ENCODE measurements at regions not wholly inside any gene's neighbourhood (a gene's known extent, or its start where the extent isn't known, plus 50 kb on each side); places are given as distances from the start of the nearest gene placed in this dataset.

DNA sequence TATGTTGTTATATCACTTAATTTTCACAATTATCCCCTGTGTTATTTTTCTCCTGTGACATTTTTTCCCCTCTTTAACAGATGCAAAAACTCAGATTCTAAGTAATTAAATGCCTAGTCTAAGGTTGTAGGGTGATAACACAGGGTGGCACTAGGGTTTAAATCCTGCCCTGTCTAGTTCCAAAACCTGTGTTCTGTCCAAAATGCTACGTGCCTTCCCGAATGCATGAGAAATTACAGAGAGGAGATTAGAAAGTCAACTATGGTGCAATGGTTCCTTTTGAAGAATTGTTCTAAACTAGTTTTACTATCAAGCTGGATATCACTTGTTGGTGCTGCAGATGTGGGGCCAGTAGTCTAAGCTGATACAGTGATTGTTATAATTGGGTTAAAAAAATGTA lies 108.0 kb downstream of the DIPK2A start:
- no peaks in the 10 kb centered on the region for H3K79me2 ChIP-seq (ENCODE audit: control insufficient read depth, low read length)
- no peak overlapping the region for H3K27ac ChIP-seq (ENCODE audit: low read depth, low read length)
- H3F3A ChIP-seq (ENCODE audit: control insufficient read depth, insufficient read depth) = no peaks in the 10 kb centered on the region
- no peaks in the 10 kb centered on the region for H3K27me3 ChIP-seq (ENCODE audit: control insufficient read depth, low read length)
- no peak for TF ChIP-seq CTCF (IDR thresholded peaks at IDR 0.05; ENCODE audit: low read depth, low read length, poor library complexity, severe bottlenecking)
- TF ChIP-seq EZH2phosphoT487 (IDR thresholded peaks at IDR 0.05; ENCODE audit: borderline replicate concordance, low read length) = no peak
- no peaks in the 10 kb centered on the region for H3K9me3 ChIP-seq (ENCODE audit: control insufficient read depth, insufficient read depth, low read length)
- H3K4me3 ChIP-seq (ENCODE audit: low read length) = no peak overlapping the region
- H3K36me3 ChIP-seq (ENCODE audit: control insufficient read depth, low read length) = no peaks in the 10 kb centered on the region
- H4K20me1 ChIP-seq (ENCODE audit: control insufficient read depth, insufficient read depth, low read depth, low read length) = no peaks in the 10 kb centered on the region
- H3K4me2 ChIP-seq (ENCODE audit: low read length) = no peak overlapping the region
- no peaks in the 10 kb centered on the region for H3K4me1 ChIP-seq (ENCODE audit: control insufficient read depth, low read length)
- no peaks in the 10 kb centered on the region; the same call in 1 of the 2 replicates for H3K9me2 ChIP-seq (replicated peaks; ENCODE audit: control insufficient read depth, low read length)

GRCh38 chr3:144084929-144085328 lies 113.3 kb downstream of the DIPK2A start:
- Histone ChIP-seq H3K4me1 (ENCODE audit: control insufficient read depth, low read length) (no peaks in the 10 kb centered on the region), H4K20me1 (ENCODE audit: control insufficient read depth, insufficient read depth, low read depth, low read length) (no peaks in the 10 kb centered on the region), H3K79me2 (ENCODE audit: control insufficient read depth, low read length) (no peaks in the 10 kb centered on the region), H3K9me3 (ENCODE audit: control insufficient read depth, insufficient read depth, low read length) (no peaks in the 10 kb centered on the region), H3K27ac (ENCODE audit: low read depth, low read length) (no peak overlapping the region), H3F3A (ENCODE audit: control insufficient read depth, insufficient read depth) (no peaks in the 10 kb centered on the region), H3K27me3 (ENCODE audit: control insufficient read depth, low read length) (no peaks in the 10 kb centered on the region), H3K4me2 (ENCODE audit: low read length) (no peak overlapping the region), H3K4me3 (ENCODE audit: low read length) (no peak overlapping the region), H3K9me2 (replicated peaks; ENCODE audit: control insufficient read depth, low read length) (no peaks in the 10 kb centered on the region), H3K36me3 (ENCODE audit: control insufficient read depth, low read length) (no peaks in the 10 kb centered on the region)
- TF ChIP-seq CTCF (IDR thresholded peaks at IDR 0.05; ENCODE audit: low read depth, low read length, poor library complexity, severe bottlenecking) (no peak), EZH2phosphoT487 (IDR thresholded peaks at IDR 0.05; ENCODE audit: borderline replicate concordance, low read length) (no peak)

GRCh38 chr3:144085964-144086363 lies 114.3 kb downstream of the DIPK2A start:
- no peaks in the 10 kb centered on the region for H3K36me3 ChIP-seq (ENCODE audit: control insufficient read depth, low read length)
- no peaks in the 10 kb centered on the region for H3K79me2 ChIP-seq (ENCODE audit: control insufficient read depth, low read length)
- no peak overlapping the region for H3K27ac ChIP-seq (ENCODE audit: low read depth, low read length)
- H3F3A ChIP-seq (ENCODE audit: control insufficient read depth, insufficient read depth) = no peaks in the 10 kb centered on the region
- H3K27me3 ChIP-seq (ENCODE audit: control insufficient read depth, low read length) = no peaks in the 10 kb centered on the region
- H3K9me3 ChIP-seq (ENCODE audit: control insufficient read depth, insufficient read depth, low read length) = no peaks in the 10 kb centered on the region
- H3K9me2 ChIP-seq (replicated peaks; ENCODE audit: control insufficient read depth, low read length) = no peaks in the 10 kb centered on the region
- TF ChIP-seq EZH2phosphoT487 (IDR thresholded peaks at IDR 0.05; ENCODE audit: borderline replicate concordance, low read length) (no peak), CTCF (IDR thresholded peaks at IDR 0.05; ENCODE audit: low read depth, low read length, poor library complexity, severe bottlenecking) (no peak)
- H3K4me3 ChIP-seq (ENCODE audit: low read length) = no peak overlapping the region
- no peaks in the 10 kb centered on the region for H3K4me1 ChIP-seq (ENCODE audit: control insufficient read depth, low read length)
- H4K20me1 ChIP-seq (ENCODE audit: control insufficient read depth, insufficient read depth, low read depth, low read length) = no peaks in the 10 kb centered on the region
- no peak overlapping the region for H3K4me2 ChIP-seq (ENCODE audit: low read length)

DNA sequence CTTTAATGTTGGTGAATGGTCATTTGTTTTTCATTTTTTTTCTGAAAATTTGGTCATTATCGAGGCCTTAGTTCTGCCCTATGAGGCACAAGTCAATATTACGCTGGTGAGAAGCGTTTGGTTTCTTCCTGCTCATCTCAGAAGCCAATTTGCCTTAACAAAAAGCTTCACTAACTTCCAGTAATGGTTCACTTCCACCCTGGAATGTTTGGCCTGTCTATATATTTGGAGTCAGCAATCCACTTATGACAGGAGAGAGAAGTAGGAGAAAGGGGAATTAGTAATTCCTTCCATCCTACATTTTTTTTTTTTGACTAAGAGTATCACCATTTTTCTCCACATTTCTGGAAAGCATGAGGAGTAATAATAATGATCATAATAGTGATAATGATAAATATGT lies 124.4 kb downstream of the DIPK2A start:
- no peak overlapping the region for H3K27ac ChIP-seq (ENCODE audit: low read depth, low read length)
- no peaks in the 10 kb centered on the region for H3F3A ChIP-seq (ENCODE audit: control insufficient read depth, insufficient read depth)
- no peak overlapping the region for H3K4me2 ChIP-seq (ENCODE audit: low read length)
- no peaks in the 10 kb centered on the region for H3K4me1 ChIP-seq (ENCODE audit: control insufficient read depth, low read length)
- H3K27me3 ChIP-seq (ENCODE audit: control insufficient read depth, low read length) = no peaks in the 10 kb centered on the region
- no peaks in the 10 kb centered on the region for H4K20me1 ChIP-seq (ENCODE audit: control insufficient read depth, insufficient read depth, low read depth, low read length)
- no peaks in the 10 kb centered on the region for H3K36me3 ChIP-seq (ENCODE audit: control insufficient read depth, low read length)
- H3K9me3 ChIP-seq (ENCODE audit: control insufficient read depth, insufficient read depth, low read length) = peaks cover 9% of the 10 kb centered on the region; the same call in 1 of the 2 replicates
- no peak overlapping the region for H3K4me3 ChIP-seq (ENCODE audit: low read length)
- H3K9me2 ChIP-seq (replicated peaks; ENCODE audit: control insufficient read depth, low read length) = no peaks in the 10 kb centered on the region
- H3K79me2 ChIP-seq (ENCODE audit: control insufficient read depth, low read length) = no peaks in the 10 kb centered on the region
- TF ChIP-seq CTCF (IDR thresholded peaks at IDR 0.05; ENCODE audit: low read depth, low read length, poor library complexity, severe bottlenecking) = no peak
- no peak for TF ChIP-seq EZH2phosphoT487 (IDR thresholded peaks at IDR 0.05; ENCODE audit: borderline replicate concordance, low read length)

Data from DOHH2 (cell line).